Activated naive CD4-positive, alpha-beta T cell treated with anti-CD3 and anti-CD28 coated beads, Interleukin-2, amount 10 ng/mL, durations not matched to agents 7 days and 5 days (primary cell): ENCODE measurements at regions not wholly inside any gene's neighbourhood (a gene's known extent, or its start where the extent isn't known, plus 50 kb on each side); places are given as distances from the start of the nearest gene placed in this dataset.
"Not testable (repeated sequence)": the region's sequence is repeated elsewhere in the genome, so short reads cannot be mapped to it uniquely, and the experiment has no call there.

ENCODE experiments used
- CTCF ChIA-PET: fragments of 350-600 bp; sonication (Branson Sonifier 250); formaldehyde crosslinking; loops from one replicate; lab custom pipeline; 2021; ENCODE audit warnings: antibody characterized with exemption; lab: Charles Lee
- DNase-seq: peaks from one replicate; pipeline ENCODE4 v3.0.0-alpha.2; 2020
- H3K27ac Mint-ChIP-seq: one replicate; pipeline ENCODE4 v1.8.0; 2021; ENCODE audit warnings: mild to moderate bottlenecking, moderate library complexity, mixed read lengths
- H3K27me3 Mint-ChIP-seq: one replicate; pipeline ENCODE4 v1.8.0; 2021; ENCODE audit warnings: mild to moderate bottlenecking, mixed read lengths
- H3K36me3 Mint-ChIP-seq: one replicate; pipeline ENCODE4 v1.8.0; 2021; ENCODE audit warnings: mixed read lengths
- H3K4me1 Mint-ChIP-seq: one replicate; pipeline ENCODE4 v1.8.0; 2021; ENCODE audit warnings: mixed read lengths
- H3K4me3 Mint-ChIP-seq: one replicate; pipeline ENCODE4 v1.8.0; 2021; ENCODE audit warnings: mild to moderate bottlenecking, moderate library complexity, mixed read lengths
- H3K9me3 Mint-ChIP-seq: one replicate; pipeline ENCODE4 v1.8.0; 2021; ENCODE audit warnings: mixed read lengths

- no peaks in the 10 kb centered on the region for H3K4me1 Mint-ChIP-seq
- H3K9me3 Mint-ChIP-seq, result no peaks in the 10 kb centered on the region
- DNase-seq, result no peak
- CTCF ChIA-PET, result no interaction called here
- H3K27ac Mint-ChIP-seq, result no peak overlapping the region
- no peaks in the 10 kb centered on the region for H3K27me3 Mint-ChIP-seq
- H3K4me3 Mint-ChIP-seq, result no peak overlapping the region
- no peaks in the 10 kb centered on the region for H3K36me3 Mint-ChIP-seq
Measured at GRCh38 chr5:124180875-124181461, 565.5 kb downstream of the ZNF608 start.

GRCh38 chr5:124180299-124180874, 566.1 kb downstream of the ZNF608 start:
- no peak for DNase-seq
- Mint-ChIP-seq H3K27me3 (no peaks in the 10 kb centered on the region), H3K4me1 (no peaks in the 10 kb centered on the region), H3K4me3 (no peak overlapping the region), H3K9me3 (no peaks in the 10 kb centered on the region), H3K27ac (no peak overlapping the region), H3K36me3 (no peaks in the 10 kb centered on the region)
- CTCF ChIA-PET, result no interaction called here

GRCh38 chr5:124179819-124180218, 566.6 kb downstream of the ZNF608 start:
- Mint-ChIP-seq H3K4me1 (no peaks in the 10 kb centered on the region), H3K4me3 (no peak overlapping the region), H3K36me3 (no peaks in the 10 kb centered on the region), H3K9me3 (no peaks in the 10 kb centered on the region), H3K27me3 (no peaks in the 10 kb centered on the region), H3K27ac (no peak overlapping the region)
- CTCF ChIA-PET, result no interaction called here
- no peak for DNase-seq

GRCh38 chr5:124178050-124178449, 568.4 kb downstream of the ZNF608 start:
- Mint-ChIP-seq H3K36me3 (no peaks in the 10 kb centered on the region), H3K4me1 (no peaks in the 10 kb centered on the region), H3K9me3 (no peaks in the 10 kb centered on the region), H3K4me3 (no peak overlapping the region), H3K27ac (no peak overlapping the region), H3K27me3 (no peaks in the 10 kb centered on the region)
- CTCF ChIA-PET, result no interaction called here
- no peak for DNase-seq

- H3K27me3 Mint-ChIP-seq, result no peaks in the 10 kb centered on the region
- no peaks in the 10 kb centered on the region for H3K36me3 Mint-ChIP-seq
- no peaks in the 10 kb centered on the region for H3K4me1 Mint-ChIP-seq
- CTCF ChIA-PET, result no interaction called here
- no peak overlapping the region for H3K27ac Mint-ChIP-seq
- no peak for DNase-seq
- no peaks in the 10 kb centered on the region for H3K9me3 Mint-ChIP-seq
- H3K4me3 Mint-ChIP-seq, result no peak overlapping the region
Measured at GRCh38 chr5:124176692-124177091, 569.7 kb downstream of the ZNF608 start.

- CTCF ChIA-PET, result no interaction called here
- peaks cover 5% of the 10 kb centered on the region for H3K9me3 Mint-ChIP-seq
- H3K4me3 Mint-ChIP-seq, result no peak overlapping the region
- H3K27me3 Mint-ChIP-seq, result no peaks in the 10 kb centered on the region
- H3K4me1 Mint-ChIP-seq, result no peaks in the 10 kb centered on the region
- no peaks in the 10 kb centered on the region for H3K36me3 Mint-ChIP-seq
- no peak overlapping the region for H3K27ac Mint-ChIP-seq
- no peak for DNase-seq
Measured at GRCh38 chr5:124173386-124173785, 573.1 kb downstream of the ZNF608 start.

GRCh38 chr5:124172389-124173003, 573.9 kb downstream of the ZNF608 start:
- no peaks in the 10 kb centered on the region for H3K27me3 Mint-ChIP-seq
- DNase-seq, result no peak
- CTCF ChIA-PET, result no interaction called here
- H3K27ac Mint-ChIP-seq, result no peak overlapping the region
- H3K36me3 Mint-ChIP-seq, result no peaks in the 10 kb centered on the region
- H3K4me1 Mint-ChIP-seq, result no peaks in the 10 kb centered on the region
- H3K9me3 Mint-ChIP-seq, result peaks cover 5% of the 10 kb centered on the region
- no peak overlapping the region for H3K4me3 Mint-ChIP-seq

GRCh38 chr5:124168093-124168492, 578.3 kb downstream of the ZNF608 start:
- CTCF ChIA-PET, H3K36me3 Mint-ChIP-seq, DNase-seq, H3K27ac Mint-ChIP-seq, H3K27me3 Mint-ChIP-seq, H3K4me1 Mint-ChIP-seq, H3K9me3 Mint-ChIP-seq, H3K4me3 Mint-ChIP-seq: not testable (repeated sequence)

GRCh38 chr5:124162767-124163532, 583.5 kb downstream of the ZNF608 start:
- H3K9me3 Mint-ChIP-seq, result no peaks in the 10 kb centered on the region
- no peaks in the 10 kb centered on the region for H3K36me3 Mint-ChIP-seq
- no peak overlapping the region for H3K4me3 Mint-ChIP-seq
- H3K4me1 Mint-ChIP-seq, result no peaks in the 10 kb centered on the region
- CTCF ChIA-PET, result no interaction called here
- no peaks in the 10 kb centered on the region for H3K27me3 Mint-ChIP-seq
- DNase-seq, result no peak
- H3K27ac Mint-ChIP-seq, result no peak overlapping the region

GRCh38 chr5:124161266-124161665, 585.2 kb downstream of the ZNF608 start:
- CTCF ChIA-PET, result no interaction called here
- Mint-ChIP-seq H3K4me3 (no peak overlapping the region), H3K27me3 (no peaks in the 10 kb centered on the region), H3K4me1 (peaks cover 2% of the 10 kb centered on the region), H3K9me3 (no peaks in the 10 kb centered on the region), H3K27ac (no peak overlapping the region), H3K36me3 (no peaks in the 10 kb centered on the region)
- no peak for DNase-seq

- Mint-ChIP-seq H3K27ac (no peak overlapping the region), H3K4me1 (peaks cover 2% of the 10 kb centered on the region), H3K4me3 (no peak overlapping the region), H3K9me3 (peaks cover 3% of the 10 kb centered on the region), H3K36me3 (no peaks in the 10 kb centered on the region), H3K27me3 (no peaks in the 10 kb centered on the region)
- CTCF ChIA-PET, result no interaction called here
- no peak for DNase-seq
Measured at GRCh38 chr5:124160265-124160664, 586.2 kb downstream of the ZNF608 start.

- H3K27me3 Mint-ChIP-seq, result no peaks in the 10 kb centered on the region
- no peak for DNase-seq
- no peak overlapping the region for H3K4me3 Mint-ChIP-seq
- CTCF ChIA-PET, result no interaction called here
- no peak overlapping the region for H3K27ac Mint-ChIP-seq
- H3K36me3 Mint-ChIP-seq, result no peaks in the 10 kb centered on the region
- peaks cover 2% of the 10 kb centered on the region for H3K4me1 Mint-ChIP-seq
- H3K9me3 Mint-ChIP-seq, result peaks cover 9% of the 10 kb centered on the region
Measured at GRCh38 chr5:124157320-124157719, 589.1 kb downstream of the ZNF608 start.

GRCh38 chr5:124156415-124156996, 589.9 kb downstream of the ZNF608 start:
- no peaks in the 10 kb centered on the region for H3K36me3 Mint-ChIP-seq
- H3K4me1 Mint-ChIP-seq, result peaks cover 2% of the 10 kb centered on the region
- H3K27me3 Mint-ChIP-seq, result no peaks in the 10 kb centered on the region
- H3K9me3 Mint-ChIP-seq, result peaks cover 9% of the 10 kb centered on the region
- CTCF ChIA-PET, result no interaction called here
- no peak overlapping the region for H3K27ac Mint-ChIP-seq
- DNase-seq, result no peak
- H3K4me3 Mint-ChIP-seq, result no peak overlapping the region

- no peak overlapping the region for H3K4me3 Mint-ChIP-seq
- DNase-seq, result no peak
- no peaks in the 10 kb centered on the region for H3K36me3 Mint-ChIP-seq
- peaks cover 2% of the 10 kb centered on the region for H3K4me1 Mint-ChIP-seq
- CTCF ChIA-PET, result no interaction called here
- peaks cover 14% of the 10 kb centered on the region for H3K9me3 Mint-ChIP-seq
- no peak overlapping the region for H3K27ac Mint-ChIP-seq
- H3K27me3 Mint-ChIP-seq, result no peaks in the 10 kb centered on the region
Measured at GRCh38 chr5:124154714-124155113, 591.7 kb downstream of the ZNF608 start.
